K562 (cell line): ENCODE measurements at regions not wholly inside any gene's neighbourhood (a gene's known extent, or its start where the extent isn't known, plus 50 kb on each side); places are given as distances from the start of the nearest gene placed in this dataset.

Experiments used
- ATAC-seq: fragments of 200-7000 bp; cut with Tn5 transposase; 3 replicates; pipeline ENCODE4 v1.9.1; 2020; ENCODE audit warnings: moderate library complexity
- BruUV-seq: library from RNA; stranded (reverse); fragments of 400-500 nt; replicated peaks from 2 replicates; lab custom pipeline; 2021; lab: Mats Ljungman, UMichigan
- CTCF ChIA-PET: fragments of 300-600 bp; formaldehyde crosslinking; extraction: SDS; loops from one replicate; lab custom pipeline; 2021; ENCODE audit warnings: low intra/inter-chr PET ratio; lab: Yijun Ruan, JAX
- POLR2A ChIA-PET: fragments of 300-600, 350-650 bp; sonication (Branson Sonifier 250); formaldehyde crosslinking; extraction: SDS; loops from one replicate; lab custom pipeline; 2021; ENCODE audit warnings: antibody characterized with exemption, inconsistent platforms; lab: Yijun Ruan, JAX
- DNase-seq, 4 experiments: peaks; one replicate each; pipeline versions ENCODE4 v3.0.0 to v3.0.0-alpha.2; 2011 to 2018; ENCODE audit warnings: low spot score in 3 of 4, mixed read lengths in 3 of 4; ENCODE audit errors: extremely low read depth in 1 of 4
- FAIRE-seq: peaks from 2 replicates; lab custom pipeline; 2011; peaks lifted over from hg19 to GRCh38; lab: Jason Lieb, UNC
- H2AFZ ChIP-seq: 2 replicates; pipeline ENCODE4 v1.6.0; 2011; ENCODE audit warnings: low read depth, low read length, control low read depth, inconsistent platforms
- H3K27ac ChIP-seq: fragments of 200-600 bp; 3 replicates; pipeline ENCODE4 v1.8.0; 2011; ENCODE audit warnings: low read depth, mild to moderate bottlenecking, control low read depth, inconsistent platforms, low read length, moderate library complexity, mixed read lengths; ENCODE audit errors: extremely low read depth
- H3K27me3 ChIP-seq, 2 experiments: fragments of 300-600 bp in 1 of 2; 2 replicates in 1 of 2; 3 replicates in 1 of 2; pipeline versions ENCODE4 v1.6.0 to v1.8.0; 2011; ENCODE audit warnings: inconsistent platforms in 2 of 2, low read length in 2 of 2, mild to moderate bottlenecking in 1 of 2, mixed read lengths in 1 of 2, moderate library complexity in 1 of 2; ENCODE audit not compliant: control insufficient read depth in 2 of 2, insufficient read depth in 2 of 2
- H3K36me3 ChIP-seq: fragments of 300-600 bp; 3 replicates; pipeline ENCODE4 v1.8.0; 2011; ENCODE audit warnings: mild to moderate bottlenecking, low read length, inconsistent platforms; ENCODE audit not compliant: control insufficient read depth, insufficient read depth
- H3K4me1 ChIP-seq, 2 experiments: fragments of 200-600 bp in 1 of 2; replicated peaks in 1 of 2; 2 replicates in 1 of 2; 3 replicates in 1 of 2; pipeline versions ENCODE4 v1.5.1 to v1.8.0; 2011; ENCODE audit warnings: inconsistent platforms in 2 of 2, low read length in 2 of 2, mild to moderate bottlenecking in 1 of 2, mixed read lengths in 1 of 2, moderate library complexity in 1 of 2; ENCODE audit not compliant: control insufficient read depth in 2 of 2, insufficient read depth in 2 of 2
- H3K4me2 ChIP-seq: 2 replicates; pipeline ENCODE4 v1.6.1; 2011; ENCODE audit warnings: low read length, control low read depth, inconsistent platforms, mixed read lengths; ENCODE audit not compliant: insufficient read depth
- H3K4me3 ChIP-seq: fragments of 200-600 bp; sonication (generic), shearing (Covaris generic); 2 replicates; pipeline ENCODE4 v1.5.1; 2016; ENCODE audit warnings: control low read depth, inconsistent platforms
- H3K79me2 ChIP-seq: fragments of 200-600 bp; 3 replicates; pipeline ENCODE4 v1.8.0; 2011; ENCODE audit warnings: low read length, inconsistent platforms; ENCODE audit not compliant: control insufficient read depth, insufficient read depth
- H3K9ac ChIP-seq, 2 experiments: 2 replicates each; pipeline versions ENCODE4 v1.6.0 to v1.6.1; 2011; ENCODE audit warnings: low read depth in 2 of 2, low read length in 2 of 2, control low read depth in 1 of 2, inconsistent platforms in 1 of 2, mild to moderate bottlenecking in 1 of 2, mixed read lengths in 1 of 2; ENCODE audit not compliant: insufficient read depth in 1 of 2
- H3K9me1 ChIP-seq: one replicate; pipeline ENCODE4 v1.6.0; 2011; ENCODE audit warnings: inconsistent platforms, mild to moderate bottlenecking, low read length, moderate library complexity; ENCODE audit not compliant: control insufficient read depth, insufficient read depth
- H3K9me3 ChIP-seq: replicated peaks from 2 replicates; pipeline ENCODE4 v1.5.1; 2011; ENCODE audit warnings: low read depth, low read length, inconsistent platforms; ENCODE audit not compliant: control insufficient read depth, insufficient read depth
- H4K20me1 ChIP-seq: replicated peaks from 2 replicates; pipeline ENCODE4 v1.6.1; 2011; ENCODE audit warnings: low read length, inconsistent platforms, mixed read lengths; ENCODE audit not compliant: control insufficient read depth, insufficient read depth
- AFF1 ChIP-seq, 2 experiments: fragments of 450-650 bp; IDR thresholded peaks; 2 replicates each; pipeline ENCODE4 v1.6.1; 2018; ENCODE audit warnings: mild to moderate bottlenecking in 2 of 2, low read depth in 1 of 2; ENCODE audit not compliant: partially characterized antibody in 2 of 2
- CREB3 ChIP-seq: fragments of 450-650 bp; conservative IDR thresholded peaks from 2 replicates; pipeline ENCODE4 v1.6.1; 2016; ENCODE audit warnings: missing genetic modification characterization, low read depth, mild to moderate bottlenecking, missing compliant biosample characterization, moderate library complexity
- CREM ChIP-seq: IDR thresholded peaks from 2 replicates; pipeline ENCODE4 v1.6.1; 2014; ENCODE audit warnings: antibody characterized with exemption, low read depth
- CSDE1 ChIP-seq, 2 experiments: fragments of 450-650 bp; IDR thresholded peaks; 2 replicates each; pipeline ENCODE4 v1.6.1; 2016; ENCODE audit warnings: mild to moderate bottlenecking in 1 of 2
- GATA2 ChIP-seq: sonication (generic); formaldehyde crosslinking; IDR thresholded peaks from 2 replicates; pipeline ENCODE4 v1.4.0; 2020; ENCODE audit warnings: mild to moderate bottlenecking, missing genetic modification reagents
- GTF2F1 ChIP-seq: IDR thresholded peaks from 2 replicates; pipeline ENCODE4 v1.6.1; 2011; ENCODE audit warnings: low read depth, low read length, improper control_type of control experiment
- HNRNPLL ChIP-seq: fragments of 200-400 bp; formaldehyde crosslinking; IDR thresholded peaks from 2 replicates; pipeline ENCODE4 v1.6.1; 2017; ENCODE audit warnings: low read length, low read depth, mild to moderate bottlenecking; ENCODE audit not compliant: poor library complexity, severe bottlenecking
- JUN ChIP-seq, 2 experiments: sonication (generic) in 1 of 2; formaldehyde crosslinking in 1 of 2; IDR thresholded peaks; 2 replicates each; pipeline versions ENCODE4 v1.6.1 to v1.8.0; 2012 to 2022; ENCODE audit warnings: borderline replicate concordance in 2 of 2, mild to moderate bottlenecking in 2 of 2, improper control_type of control experiment in 1 of 2, low read depth in 1 of 2, low read length in 1 of 2, missing genetic modification reagents in 1 of 2
- MAZ ChIP-seq, 2 experiments: fragments of 450-650 bp in 1 of 2; sonication (generic) in 1 of 2; formaldehyde crosslinking; IDR thresholded peaks in 1 of 2; conservative IDR thresholded peaks in 1 of 2; 2 replicates each; pipeline versions ENCODE4 v1.4.0 to v1.5.0; 2020; ENCODE audit warnings: mild to moderate bottlenecking in 1 of 2, missing genetic modification reagents in 1 of 2
- MEIS2 ChIP-seq: fragments of 450-650 bp; IDR thresholded peaks from 2 replicates; pipeline ENCODE4 v1.6.1; 2014; ENCODE audit warnings: mild to moderate bottlenecking; ENCODE audit not compliant: partially characterized antibody
- NFYB ChIP-seq: IDR thresholded peaks from 2 replicates; pipeline ENCODE4 v1.6.1; 2011; ENCODE audit warnings: mild to moderate bottlenecking, moderate library complexity; ENCODE audit not compliant: insufficient read length; ENCODE audit errors: extremely low read depth
- RAD51 ChIP-seq: fragments of 450-650 bp; IDR thresholded peaks from 2 replicates; pipeline ENCODE4 v1.7.1; 2016; ENCODE audit warnings: low read depth, mild to moderate bottlenecking, borderline replicate concordance
- SMAD4 ChIP-seq: fragments of 250-450 bp; sonication (Bioruptor Pico); conservative IDR thresholded peaks from 2 replicates; pipeline ENCODE4 v1.8.0; 2021; ENCODE audit warnings: inconsistent platforms, mild to moderate bottlenecking, moderate library complexity
- SREBF1 ChIP-seq: fragments of 150-350 bp; IDR thresholded peaks from 2 replicates; pipeline ENCODE4 v1.6.1; 2014; ENCODE audit warnings: antibody characterized with exemption, low read depth, low read length, borderline replicate concordance
- TBL1XR1 ChIP-seq, 2 experiments: IDR thresholded peaks; 2 replicates each; pipeline ENCODE4 v1.6.1; 2012; ENCODE audit warnings: improper control_type of control experiment in 2 of 2, low read length in 2 of 2, mild to moderate bottlenecking in 1 of 2
- WGBS: fragments of 100-300 bp; shearing (Covaris generic); methylation state at CpG from one replicate; pipeline ENCODE4 v1.1.6; 2016; ENCODE audit warnings: low coverage, mixed read lengths; ENCODE audit not compliant: insufficient coverage; ENCODE audit errors: missing lambda C conversion rate; 5-methylcytosine and 5-hydroxymethylcytosine counted together
- in situ Hi-C: fragments of 300-500 bp; cut with MboI; formaldehyde crosslinking; loops from 4 replicates; pipeline ENCODE4 v1.15.0; 2018; ENCODE audit warnings: inconsistent platforms, mixed read lengths
- intact Hi-C: fragments of 100-400 bp; cut with micrococcal nuclease; formaldehyde crosslinking; loops from 2 replicates; pipeline ENCODE4 v1.14.2; 2022
- TF ChIP-seq, protein P1 (sequence below): fragments of 200-800 bp; sonication (Bioruptor generic); IDR thresholded peaks from 2 replicates; pipeline ENCODE4 v1.6.1; 2017; ENCODE audit warnings: missing genetic modification characterization, missing compliant biosample characterization

DNA sequence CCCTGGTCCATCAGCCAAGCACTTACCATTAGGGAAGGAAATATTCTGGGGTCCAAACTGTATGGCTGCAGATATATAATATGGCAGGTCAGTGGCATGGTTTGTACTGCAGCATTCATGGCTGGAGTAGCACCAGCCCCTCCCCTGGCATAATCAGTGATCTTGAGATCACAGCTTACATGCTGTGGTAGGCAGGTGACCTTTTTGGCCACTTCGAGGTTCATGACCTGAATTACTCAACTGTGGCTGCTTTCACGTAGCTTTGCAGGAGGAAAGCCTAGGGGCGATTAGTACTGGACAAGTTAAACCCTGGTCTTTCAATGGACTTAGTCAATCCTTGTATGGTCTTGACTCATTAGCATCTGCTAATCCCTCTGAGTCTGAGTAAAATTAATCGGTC is 169.8 kb downstream of the SPRY2 start:
- no peaks in the 10 kb centered on the region for H3K4me1 ChIP-seq
- H3K79me2 ChIP-seq, result no peaks in the 10 kb centered on the region
- H3K27me3 ChIP-seq, result no peaks in the 10 kb centered on the region
- ChIA-PET CTCF (no interaction called here), POLR2A (no interaction called here)
- no peak overlapping the region for H3K4me3 ChIP-seq
- H3K36me3 ChIP-seq, result no peaks in the 10 kb centered on the region
- 4% methylated on average over 3 of the region's 4 CpGs for WGBS
- no peak overlapping the region for H3K9ac ChIP-seq
- H3K27ac ChIP-seq, result no peak overlapping the region
- intact Hi-C loops (no loop called here), in situ Hi-C loops (no loop called here)
- H4K20me1 ChIP-seq, result no peaks in the 10 kb centered on the region
- no TSS peak for BruUV-seq
- ATAC-seq, result no peak
- H3K9me1 ChIP-seq, result no peaks in the 10 kb centered on the region
- no peak for DNase-seq
- no peak for FAIRE-seq
- H3K9me3 ChIP-seq, result no peaks in the 10 kb centered on the region
- no peak overlapping the region for H2AFZ ChIP-seq
- H3K4me2 ChIP-seq, result no peak overlapping the region
- TF ChIP-seq SMAD4 (no peak), NFYB (no peak), CREM (no peak), CSDE1 (IDR thresholded peaks at IDR 0.05) (no peak), MEIS2 (no peak), TBL1XR1 (IDR thresholded peaks at IDR 0.05; ENCODE audit: low read length in 2 of 2) (no peak), HNRNPLL (no peak), SREBF1 (no peak), MAZ (CRISPR knock-in tag; conservative IDR thresholded peaks at IDR 0.05 in 1 of 2, IDR thresholded peaks at IDR 0.05 in 1 of 2) (no peak), GTF2F1 (no peak), GATA2 (CRISPR knock-in tag) (no peak), RAD51 (no peak), JUN (IDR thresholded peaks at IDR 0.05; ENCODE audit: borderline replicate concordance, low read depth, low read length) (no peak), JUN (CRISPR knock-in tag; IDR thresholded peaks at IDR 0.05; ENCODE audit: borderline replicate concordance) (no peak), AFF1 (IDR thresholded peaks at IDR 0.05; ENCODE audit: low read depth in 1 of 2, partially characterized antibody in 2 of 2) (no peak), CREB3 (tag) (no peak)
- TF ChIP-seq, protein P1, sequence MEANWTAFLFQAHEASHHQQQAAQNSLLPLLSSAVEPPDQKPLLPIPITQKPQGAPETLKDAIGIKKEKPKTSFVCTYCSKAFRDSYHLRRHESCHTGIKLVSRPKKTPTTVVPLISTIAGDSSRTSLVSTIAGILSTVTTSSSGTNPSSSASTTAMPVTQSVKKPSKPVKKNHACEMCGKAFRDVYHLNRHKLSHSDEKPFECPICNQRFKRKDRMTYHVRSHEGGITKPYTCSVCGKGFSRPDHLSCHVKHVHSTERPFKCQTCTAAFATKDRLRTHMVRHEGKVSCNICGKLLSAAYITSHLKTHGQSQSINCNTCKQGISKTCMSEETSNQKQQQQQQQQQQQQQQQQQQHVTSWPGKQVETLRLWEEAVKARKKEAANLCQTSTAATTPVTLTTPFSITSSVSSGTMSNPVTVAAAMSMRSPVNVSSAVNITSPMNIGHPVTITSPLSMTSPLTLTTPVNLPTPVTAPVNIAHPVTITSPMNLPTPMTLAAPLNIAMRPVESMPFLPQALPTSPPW (CRISPR knock-in tag), result no peak
